ENCODE measurements at regions not wholly inside any gene's neighbourhood (a gene's known extent, or its start where the extent isn't known, plus 50 kb on each side); places are given as distances from the start of the nearest gene placed in this dataset.

DNA sequence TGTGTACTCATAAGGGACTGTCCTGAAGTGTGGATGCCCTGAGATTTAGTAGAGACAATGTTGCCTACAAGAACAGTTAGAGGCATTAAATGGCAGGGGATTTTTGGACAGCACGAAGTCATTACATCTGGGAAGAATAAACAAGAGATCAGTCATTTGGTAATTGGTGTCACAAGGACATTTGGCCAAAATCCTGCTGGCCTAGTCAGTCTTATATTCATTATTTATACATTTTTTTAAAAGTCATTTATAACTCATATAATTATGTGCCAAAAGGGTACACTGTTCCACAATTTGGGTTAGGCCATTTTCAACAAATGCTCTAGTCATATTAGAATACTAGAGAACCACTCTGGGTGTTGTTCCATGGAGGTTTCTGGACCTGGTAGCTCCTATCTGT, 104.7 kb downstream of the LRATD1 start:
- no peaks in the 10 kb centered on the region for H4K20me1 ChIP-seq (ENCODE audit: insufficient read depth, low read length)
- H3K27me3 ChIP-seq (ENCODE audit: insufficient read depth, low read length) = no peaks in the 10 kb centered on the region
- H2AFZ ChIP-seq (ENCODE audit: low read length) = no peak overlapping the region
- no peaks in the 10 kb centered on the region for H3K36me3 ChIP-seq (ENCODE audit: insufficient read depth, low read length)
- H3K9me3 ChIP-seq (ENCODE audit: low read length) = no peaks in the 10 kb centered on the region
- no peaks in the 10 kb centered on the region for H3K9me2 ChIP-seq (ENCODE audit: low read depth, low read length)
- H3F3A ChIP-seq (ENCODE audit: insufficient read depth, low read length) = no peaks in the 10 kb centered on the region
- no peaks in the 10 kb centered on the region for H3K79me2 ChIP-seq (ENCODE audit: insufficient read depth, low read length)
- H3K9ac ChIP-seq (ENCODE audit: low read length) = no peak overlapping the region
- H3K27ac ChIP-seq (ENCODE audit: low read depth, low read length, poor library complexity, severe bottlenecking) = no peak overlapping the region
- H3K4me1 ChIP-seq (ENCODE audit: insufficient read depth, low read length, severe bottlenecking) = no peaks in the 10 kb centered on the region
- H3K4me3 ChIP-seq (ENCODE audit: low read depth, low read length, poor library complexity, severe bottlenecking) = no peak overlapping the region
- TF ChIP-seq EZH2 (IDR thresholded peaks at IDR 0.05; ENCODE audit: borderline replicate concordance, low read length) = no peak
- TF ChIP-seq, protein P1, sequence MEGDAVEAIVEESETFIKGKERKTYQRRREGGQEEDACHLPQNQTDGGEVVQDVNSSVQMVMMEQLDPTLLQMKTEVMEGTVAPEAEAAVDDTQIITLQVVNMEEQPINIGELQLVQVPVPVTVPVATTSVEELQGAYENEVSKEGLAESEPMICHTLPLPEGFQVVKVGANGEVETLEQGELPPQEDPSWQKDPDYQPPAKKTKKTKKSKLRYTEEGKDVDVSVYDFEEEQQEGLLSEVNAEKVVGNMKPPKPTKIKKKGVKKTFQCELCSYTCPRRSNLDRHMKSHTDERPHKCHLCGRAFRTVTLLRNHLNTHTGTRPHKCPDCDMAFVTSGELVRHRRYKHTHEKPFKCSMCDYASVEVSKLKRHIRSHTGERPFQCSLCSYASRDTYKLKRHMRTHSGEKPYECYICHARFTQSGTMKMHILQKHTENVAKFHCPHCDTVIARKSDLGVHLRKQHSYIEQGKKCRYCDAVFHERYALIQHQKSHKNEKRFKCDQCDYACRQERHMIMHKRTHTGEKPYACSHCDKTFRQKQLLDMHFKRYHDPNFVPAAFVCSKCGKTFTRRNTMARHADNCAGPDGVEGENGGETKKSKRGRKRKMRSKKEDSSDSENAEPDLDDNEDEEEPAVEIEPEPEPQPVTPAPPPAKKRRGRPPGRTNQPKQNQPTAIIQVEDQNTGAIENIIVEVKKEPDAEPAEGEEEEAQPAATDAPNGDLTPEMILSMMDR (IDR thresholded peaks at IDR 0.05; ENCODE audit: low read length) = no peak
- no peak overlapping the region for H3K4me2 ChIP-seq (ENCODE audit: low read length)

DNA sequence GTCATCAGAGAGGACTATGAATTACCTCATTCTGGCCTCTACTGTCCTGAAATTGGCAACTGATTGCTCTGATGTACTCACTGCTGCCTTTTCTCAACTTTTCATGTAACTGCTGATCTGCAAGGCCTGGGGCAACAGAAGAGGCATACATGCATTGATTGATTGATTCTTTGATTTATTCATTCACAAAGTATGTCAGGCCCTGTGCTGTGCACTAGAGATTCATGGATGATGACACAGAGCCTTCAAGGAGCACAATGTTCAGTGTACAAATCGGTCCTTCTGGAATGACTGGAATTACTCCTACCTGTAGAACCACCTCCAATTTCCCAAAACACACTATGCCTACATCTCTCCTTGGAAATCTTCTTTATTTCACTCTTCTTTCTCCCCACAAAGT, 111.3 kb downstream of the LRATD1 start:
- H3K27ac ChIP-seq (ENCODE audit: low read depth, low read length, poor library complexity, severe bottlenecking) = no peak overlapping the region
- no peak overlapping the region for H3K4me2 ChIP-seq (ENCODE audit: low read length)
- no peaks in the 10 kb centered on the region for H3K36me3 ChIP-seq (ENCODE audit: insufficient read depth, low read length)
- no peaks in the 10 kb centered on the region for H3K9me3 ChIP-seq (ENCODE audit: low read length)
- TF ChIP-seq, protein P1 (IDR thresholded peaks at IDR 0.05; ENCODE audit: low read length) = no peak
- no peak for TF ChIP-seq EZH2 (IDR thresholded peaks at IDR 0.05; ENCODE audit: borderline replicate concordance, low read length)
- H3F3A ChIP-seq (ENCODE audit: insufficient read depth, low read length) = no peaks in the 10 kb centered on the region
- H3K4me1 ChIP-seq (ENCODE audit: insufficient read depth, low read length, severe bottlenecking) = no peaks in the 10 kb centered on the region
- no peaks in the 10 kb centered on the region for H4K20me1 ChIP-seq (ENCODE audit: insufficient read depth, low read length)
- no peaks in the 10 kb centered on the region for H3K9me2 ChIP-seq (ENCODE audit: low read depth, low read length)
- H2AFZ ChIP-seq (ENCODE audit: low read length) = no peak overlapping the region
- no peaks in the 10 kb centered on the region for H3K27me3 ChIP-seq (ENCODE audit: insufficient read depth, low read length)
- no peak overlapping the region for H3K9ac ChIP-seq (ENCODE audit: low read length)
- no peaks in the 10 kb centered on the region for H3K79me2 ChIP-seq (ENCODE audit: insufficient read depth, low read length)
- no peak overlapping the region for H3K4me3 ChIP-seq (ENCODE audit: low read depth, low read length, poor library complexity, severe bottlenecking)

DNA sequence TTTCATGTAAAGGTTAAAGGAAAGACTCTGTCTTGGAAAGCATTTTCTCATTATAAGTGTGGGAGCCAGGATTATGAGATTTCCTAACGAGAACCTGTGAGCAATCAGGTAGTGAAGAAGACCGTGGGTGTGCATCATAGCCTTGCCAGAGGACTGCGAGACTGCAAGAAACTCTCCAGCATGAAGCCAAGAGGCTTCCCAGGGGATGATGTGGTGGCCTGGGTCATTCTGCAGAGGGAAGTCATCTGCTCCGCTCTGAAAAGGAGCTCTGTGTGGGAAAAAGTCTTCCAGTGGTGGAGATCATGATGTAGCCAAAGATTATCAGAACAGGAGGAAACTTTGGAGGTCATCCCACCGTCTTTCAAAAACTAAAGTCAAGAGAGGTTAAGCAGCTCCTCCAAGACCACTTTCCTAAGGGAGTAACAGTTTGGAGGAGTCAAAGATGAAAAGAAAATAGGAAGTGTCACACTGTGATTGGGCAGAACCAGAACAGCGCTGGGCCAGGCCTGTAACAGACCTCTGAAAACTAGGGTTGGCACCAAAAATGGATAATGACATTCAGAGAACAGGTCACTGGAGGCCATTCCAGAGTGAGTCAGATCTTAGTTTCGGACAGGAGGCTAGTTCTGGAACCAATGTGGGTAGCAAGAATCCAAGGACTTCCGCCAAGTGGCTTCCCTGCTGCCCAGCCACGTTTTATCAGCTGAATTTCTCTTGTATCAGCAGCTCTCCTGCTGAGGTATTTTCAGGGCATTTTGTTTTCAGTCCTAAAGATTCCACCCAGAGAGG, 113.0 kb downstream of the LRATD1 start:
- Histone ChIP-seq H3K9me2 (ENCODE audit: low read depth, low read length) (no peaks in the 10 kb centered on the region), H4K20me1 (ENCODE audit: insufficient read depth, low read length) (no peaks in the 10 kb centered on the region), H3K27me3 (ENCODE audit: insufficient read depth, low read length) (no peaks in the 10 kb centered on the region), H3K9me3 (ENCODE audit: low read length) (no peaks in the 10 kb centered on the region), H3F3A (ENCODE audit: insufficient read depth, low read length) (no peaks in the 10 kb centered on the region), H3K9ac (ENCODE audit: low read length) (no peak overlapping the region), H3K27ac (ENCODE audit: low read depth, low read length, poor library complexity, severe bottlenecking) (no peak overlapping the region), H2AFZ (ENCODE audit: low read length) (no peak overlapping the region), H3K4me2 (ENCODE audit: low read length) (no peak overlapping the region), H3K4me3 (ENCODE audit: low read depth, low read length, poor library complexity, severe bottlenecking) (no peak overlapping the region), H3K36me3 (ENCODE audit: insufficient read depth, low read length) (no peaks in the 10 kb centered on the region), H3K79me2 (ENCODE audit: insufficient read depth, low read length) (no peaks in the 10 kb centered on the region), H3K4me1 (ENCODE audit: insufficient read depth, low read length, severe bottlenecking) (no peaks in the 10 kb centered on the region)
- TF ChIP-seq, protein P1 (IDR thresholded peaks at IDR 0.05; ENCODE audit: low read length) = no peak
- TF ChIP-seq EZH2 (IDR thresholded peaks at IDR 0.05; ENCODE audit: borderline replicate concordance, low read length) = no peak

Data from OCI-LY1 (cell line).